ENCODE measurements at regions not wholly inside any gene's neighbourhood (a gene's known extent, or its start where the extent isn't known, plus 50 kb on each side); places are given as distances from the start of the nearest gene placed in this dataset.

DNA sequence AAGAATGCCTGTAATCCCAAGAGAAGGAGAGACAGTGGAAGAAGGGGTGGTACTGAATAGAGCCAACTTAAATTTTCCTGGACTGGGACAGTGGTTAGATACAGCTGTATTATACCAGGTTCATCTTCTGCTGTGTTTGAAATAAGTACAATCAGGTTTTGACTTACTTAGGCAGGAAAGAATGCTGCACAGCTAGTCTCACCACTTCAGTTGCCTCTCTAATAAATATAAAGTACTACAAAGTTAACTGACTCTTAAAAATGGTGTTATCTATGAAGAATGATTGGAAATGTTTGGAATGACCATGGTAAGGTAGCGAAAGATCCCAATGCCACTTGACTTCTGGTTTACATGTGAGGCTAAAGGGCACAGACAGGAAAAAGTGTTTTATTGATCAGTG, 652.1 kb downstream of the NOVA1 start:
- Histone ChIP-seq H3K27me3 (ENCODE audit: control insufficient read depth in 2 of 2, insufficient read depth in 2 of 2, low read length in 2 of 2) (no peaks in the 10 kb centered on the region), H3K4me2 (ENCODE audit: insufficient read depth, low read length) (no peak overlapping the region), H3K79me2 (ENCODE audit: control insufficient read depth, insufficient read depth, low read length) (no peaks in the 10 kb centered on the region), H3K4me1 (ENCODE audit: control insufficient read depth, extremely low read depth, insufficient read depth, low read length) (no peaks in the 10 kb centered on the region), H3K27ac (ENCODE audit: insufficient read depth, low read depth, low read length) (no peak overlapping the region), H2AFZ (ENCODE audit: low read depth, low read length) (no peak overlapping the region), H3K9ac (replicated peaks; ENCODE audit: extremely low read depth, insufficient read depth, low read length) (no peak overlapping the region), H3K36me3 (ENCODE audit: control insufficient read depth in 2 of 2, extremely low read depth in 1 of 2, insufficient read depth in 2 of 2, low read length in 2 of 2) (no peaks in the 10 kb centered on the region), H3K4me3 (replicated peaks in 1 of 3; ENCODE audit: insufficient read depth in 1 of 3, low read depth in 1 of 3, low read length in 3 of 3) (no peak overlapping the region), H3K9me3 (replicated peaks; ENCODE audit: control insufficient read depth, insufficient read depth, low read length) (no peaks in the 10 kb centered on the region), H3K9me1 (replicated peaks; ENCODE audit: control insufficient read depth, extremely low read depth, insufficient read depth, low read length) (no peaks in the 10 kb centered on the region), H4K20me1 (replicated peaks; ENCODE audit: control insufficient read depth, extremely low read depth, insufficient read depth, low read length) (no peaks in the 10 kb centered on the region)
- dilution Hi-C loops (cut with MboI; ENCODE audit: extremely low pct_ligation_motif_present, low sequenced_read_pairs), result no loop called here
- POLR2A ChIA-PET, result no interaction called here
- FAIRE-seq (no peak), DNase-seq (ENCODE audit: low read depth, low spot score) (no peak)
- intact Hi-C loops (cut with micrococcal nuclease), result no loop called here
- BruUV-seq (replicated peaks), result no TSS peak
- CTCF ChIA-PET, result no interaction called here
- TF ChIP-seq FOS (IDR thresholded peaks at IDR 0.05; ENCODE audit: borderline replicate concordance, insufficient read depth, low read length), result no peak
- no peak for TF ChIP-seq GATA2 (IDR thresholded peaks at IDR 0.05; ENCODE audit: insufficient read depth, insufficient read length, low read depth, low read length)
- no peak for TF ChIP-seq EZH2 (IDR thresholded peaks at IDR 0.05; ENCODE audit: borderline replicate concordance, low read depth, low read length, severe bottlenecking)
- TF ChIP-seq POLR2A (IDR thresholded peaks at IDR 0.05; ENCODE audit: low read depth, low read length), result no peak
- no peak for TF ChIP-seq POLR2AphosphoS5 (IDR thresholded peaks at IDR 0.05; ENCODE audit: insufficient read depth, low read depth, low read length)
- TF ChIP-seq JUN (IDR thresholded peaks at IDR 0.05; ENCODE audit: borderline replicate concordance, insufficient read depth, insufficient read length, low read depth), result no peak
- no peak for TF ChIP-seq MAX (IDR thresholded peaks at IDR 0.05; ENCODE audit: insufficient read depth, insufficient read length)
- TF ChIP-seq CTCF (IDR thresholded peaks at IDR 0.05; ENCODE audit: extremely low read depth in 1 of 2, insufficient read depth in 1 of 2, low read depth in 1 of 2, low read length in 2 of 2), result no peak
- no peak for TF ChIP-seq MYC (IDR thresholded peaks at IDR 0.05; ENCODE audit: low read depth, low read length)
